ENCODE measurements at regions not wholly inside any gene's neighbourhood (a gene's known extent, or its start where the extent isn't known, plus 50 kb on each side); places are given as distances from the start of the nearest gene placed in this dataset.

DNA sequence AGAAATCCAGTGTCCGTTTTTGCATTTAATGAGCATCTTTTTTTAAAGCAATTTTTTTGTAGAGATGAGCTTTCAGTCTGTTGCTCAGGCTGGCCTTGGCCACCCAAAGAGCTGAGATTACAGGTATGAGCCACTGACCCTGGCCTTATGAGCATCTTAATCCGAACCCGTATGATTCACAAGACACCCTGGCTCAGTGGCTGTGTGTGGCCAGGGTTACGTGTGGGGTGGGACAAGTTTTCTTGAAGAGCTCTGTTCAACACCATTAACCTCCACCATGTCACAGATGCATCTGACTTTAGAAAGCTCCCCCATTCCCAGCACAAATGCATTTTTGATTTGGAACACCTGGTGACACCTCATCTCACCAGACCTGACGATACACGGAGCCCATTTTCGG lies 166.5 kb upstream of the PITRM1 start:
- DNase-seq, result no peak
- Histone ChIP-seq H3K23ac (ENCODE audit: low read depth, low read length) (no peak overlapping the region), H3K9me3 (ENCODE audit: control insufficient read depth, insufficient read depth, low read length) (no peaks in the 10 kb centered on the region), H3K4me1 (ENCODE audit: control insufficient read depth, insufficient read depth, low read length) (peaks cover 8% of the 10 kb centered on the region; the same call in 1 of the 2 replicates), H3K27me3 (ENCODE audit: control insufficient read depth, insufficient read depth, low read length) (no peaks in the 10 kb centered on the region), H4K20me1 (ENCODE audit: insufficient read depth, low read length) (no peaks in the 10 kb centered on the region), H3K36me3 (ENCODE audit: control insufficient read depth, insufficient read depth, low read length) (no peaks in the 10 kb centered on the region), H3K9me1 (ENCODE audit: insufficient read depth, low read length) (0 out of 2 replicates have a peak, but pooled peaks cover 7% of the 10 kb centered on the region), H4K91ac (ENCODE audit: insufficient read depth, low read depth, low read length) (no peak overlapping the region), H3K9ac (ENCODE audit: low read depth, low read length) (no peak overlapping the region), H2AK5ac (ENCODE audit: low read depth, low read length) (peak overlapping the region; percentile 37; the same call in 1 of the 2 replicates), H2BK5ac (ENCODE audit: low read depth, low read length, poor library complexity, severe bottlenecking) (no peak overlapping the region), H3K79me1 (ENCODE audit: low read depth in 1 of 2, low read length in 2 of 2) (no peaks in the 10 kb centered on the region), H3K4me2 (ENCODE audit: low read depth, low read length) (no peak overlapping the region), H3K14ac (replicated peaks; ENCODE audit: low read depth, low read length) (0 out of 2 replicates have a peak overlapping the region, but pooled peaks have one; percentile 53), H3K18ac (ENCODE audit: low read depth, low read length) (no peak overlapping the region), H2BK15ac (ENCODE audit: low read depth, low read length) (no peak overlapping the region), H3K27ac (ENCODE audit: insufficient read depth, low read length) (no peak overlapping the region), H2BK20ac (ENCODE audit: low read depth, low read length) (0 out of 2 replicates have a peak overlapping the region, but pooled peaks have one; percentile 33), H4K8ac (ENCODE audit: low read depth in 2 of 2, low read length in 2 of 2) (no peak overlapping the region; a peak in 1 of 4 replicates), H2AFZ (replicated peaks; ENCODE audit: low read length, poor library complexity) (peak overlapping the region; percentile 84), H3K4me3 (ENCODE audit: insufficient read depth, low read depth, low read length) (no peak overlapping the region), H2AK9ac (replicated peaks; ENCODE audit: low read depth, low read length, poor library complexity) (no peak overlapping the region), H2BK120ac (ENCODE audit: low read depth, low read length) (peak overlapping the region; percentile 66), H3K56ac (ENCODE audit: extremely low read depth, insufficient read depth, low read length) (no peak overlapping the region), H3K4ac (ENCODE audit: low read depth, low read length) (peak overlapping the region; percentile 35), H4K5ac (ENCODE audit: low read depth, low read length) (no peak overlapping the region)
- intact Hi-C loops (cut with micrococcal nuclease), result no loop called here
- BruUV-seq (replicated peaks), result no TSS peak
- ChIA-PET CTCF (interaction anchor here (0.7 kb wide), 1 partner anchor 1079 kb away, joined by 3 read pairs; no protein-coding TSS in a partner anchor), POLR2A (ENCODE audit: unreplicated experiment) (no interaction called here)
- TF ChIP-seq, protein P1, sequence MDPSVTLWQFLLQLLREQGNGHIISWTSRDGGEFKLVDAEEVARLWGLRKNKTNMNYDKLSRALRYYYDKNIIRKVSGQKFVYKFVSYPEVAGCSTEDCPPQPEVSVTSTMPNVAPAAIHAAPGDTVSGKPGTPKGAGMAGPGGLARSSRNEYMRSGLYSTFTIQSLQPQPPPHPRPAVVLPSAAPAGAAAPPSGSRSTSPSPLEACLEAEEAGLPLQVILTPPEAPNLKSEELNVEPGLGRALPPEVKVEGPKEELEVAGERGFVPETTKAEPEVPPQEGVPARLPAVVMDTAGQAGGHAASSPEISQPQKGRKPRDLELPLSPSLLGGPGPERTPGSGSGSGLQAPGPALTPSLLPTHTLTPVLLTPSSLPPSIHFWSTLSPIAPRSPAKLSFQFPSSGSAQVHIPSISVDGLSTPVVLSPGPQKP (IDR thresholded peaks at IDR 0.05; ENCODE audit: borderline replicate concordance, low read depth, low read length), result no peak
- TF ChIP-seq CHD1 (IDR thresholded peaks at IDR 0.05; ENCODE audit: low read depth, low read length), result no peak
- no peak for TF ChIP-seq MAFK (IDR thresholded peaks at IDR 0.05; ENCODE audit: low read depth, low read length)
- no peak for TF ChIP-seq RFX5 (IDR thresholded peaks at IDR 0.05; ENCODE audit: low read depth, low read length)
- no peak for TF ChIP-seq RAD21 (IDR thresholded peaks at IDR 0.05; ENCODE audit: low read length)
- TF ChIP-seq FOS (IDR thresholded peaks at IDR 0.05; ENCODE audit: low read depth, low read length), result no peak
- no peak for TF ChIP-seq CEBPB (IDR thresholded peaks at IDR 0.05; ENCODE audit: low read depth, low read length)
- TF ChIP-seq RCOR1 (IDR thresholded peaks at IDR 0.05; ENCODE audit: insufficient replicate concordance, low read length), result no peak
- TF ChIP-seq MAZ (IDR thresholded peaks at IDR 0.05; ENCODE audit: borderline replicate concordance, low read depth, low read length), result no peak
- TF ChIP-seq, protein P2, sequence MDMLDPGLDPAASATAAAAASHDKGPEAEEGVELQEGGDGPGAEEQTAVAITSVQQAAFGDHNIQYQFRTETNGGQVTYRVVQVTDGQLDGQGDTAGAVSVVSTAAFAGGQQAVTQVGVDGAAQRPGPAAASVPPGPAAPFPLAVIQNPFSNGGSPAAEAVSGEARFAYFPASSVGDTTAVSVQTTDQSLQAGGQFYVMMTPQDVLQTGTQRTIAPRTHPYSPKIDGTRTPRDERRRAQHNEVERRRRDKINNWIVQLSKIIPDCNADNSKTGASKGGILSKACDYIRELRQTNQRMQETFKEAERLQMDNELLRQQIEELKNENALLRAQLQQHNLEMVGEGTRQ (IDR thresholded peaks at IDR 0.05; ENCODE audit: low read depth, low read length), result no peak
- no peak for TF ChIP-seq NFE2L2 (IDR thresholded peaks at IDR 0.05; ENCODE audit: low read depth, low read length)
- no peak for TF ChIP-seq SMC3 (IDR thresholded peaks at IDR 0.05; ENCODE audit: low read depth, low read length)
- no peak for TF ChIP-seq POLR2A (IDR thresholded peaks at IDR 0.05; ENCODE audit: low read depth, low read length)
- TF ChIP-seq MXI1 (IDR thresholded peaks at IDR 0.05; ENCODE audit: borderline replicate concordance, low read depth, low read length), result no peak
- TF ChIP-seq, protein P3, sequence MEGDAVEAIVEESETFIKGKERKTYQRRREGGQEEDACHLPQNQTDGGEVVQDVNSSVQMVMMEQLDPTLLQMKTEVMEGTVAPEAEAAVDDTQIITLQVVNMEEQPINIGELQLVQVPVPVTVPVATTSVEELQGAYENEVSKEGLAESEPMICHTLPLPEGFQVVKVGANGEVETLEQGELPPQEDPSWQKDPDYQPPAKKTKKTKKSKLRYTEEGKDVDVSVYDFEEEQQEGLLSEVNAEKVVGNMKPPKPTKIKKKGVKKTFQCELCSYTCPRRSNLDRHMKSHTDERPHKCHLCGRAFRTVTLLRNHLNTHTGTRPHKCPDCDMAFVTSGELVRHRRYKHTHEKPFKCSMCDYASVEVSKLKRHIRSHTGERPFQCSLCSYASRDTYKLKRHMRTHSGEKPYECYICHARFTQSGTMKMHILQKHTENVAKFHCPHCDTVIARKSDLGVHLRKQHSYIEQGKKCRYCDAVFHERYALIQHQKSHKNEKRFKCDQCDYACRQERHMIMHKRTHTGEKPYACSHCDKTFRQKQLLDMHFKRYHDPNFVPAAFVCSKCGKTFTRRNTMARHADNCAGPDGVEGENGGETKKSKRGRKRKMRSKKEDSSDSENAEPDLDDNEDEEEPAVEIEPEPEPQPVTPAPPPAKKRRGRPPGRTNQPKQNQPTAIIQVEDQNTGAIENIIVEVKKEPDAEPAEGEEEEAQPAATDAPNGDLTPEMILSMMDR (conservative IDR thresholded peaks at IDR 0.05; ENCODE audit: low read depth, low read length), result no peak
- no peak for TF ChIP-seq BHLHE40 (IDR thresholded peaks at IDR 0.05; ENCODE audit: low read depth, low read length)
- in situ Hi-C loops (cut with MboI; ENCODE audit: low sequenced_read_pairs), result no loop called here
- dilution Hi-C loops (cut with HindIII; ENCODE audit: low sequenced_read_pairs, unreplicated experiment), result no loop called here
- no CpG with 5 or more reads among the region's 7 CpGs for WGBS, 2 experiments (ENCODE audit: extremely low coverage in 2 of 2, insufficient read length in 1 of 2)
- no peak for ATAC-seq (ENCODE audit: low read depth)
